ENCODE measurements at regions not wholly inside any gene's neighbourhood (a gene's known extent, or its start where the extent isn't known, plus 50 kb on each side); places are given as distances from the start of the nearest gene placed in this dataset.
"Not testable (repeated sequence)": the region's sequence is repeated elsewhere in the genome, so short reads cannot be mapped to it uniquely, and the experiment has no call there.

DNA sequence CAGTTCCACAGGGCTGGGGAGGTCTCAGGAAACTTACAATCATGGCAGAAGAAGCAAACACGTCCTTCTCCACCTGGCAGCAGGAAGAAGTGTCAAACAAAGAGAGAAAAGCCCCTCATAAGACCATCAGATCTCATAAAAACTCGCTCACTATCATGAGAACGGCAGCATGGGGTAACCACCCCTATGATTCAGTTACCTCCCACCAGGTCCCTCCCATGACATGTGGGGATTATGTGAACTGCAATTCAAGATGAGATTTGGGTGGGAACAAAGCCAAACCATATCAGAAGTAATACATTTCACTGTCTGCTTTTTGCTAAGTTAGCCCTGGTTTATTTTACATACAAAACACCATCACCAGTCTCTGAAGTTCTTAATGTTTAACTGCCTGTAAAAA, 68.5 kb downstream of the RBM11 start:
- no peak for DNase-seq (ENCODE audit: low read depth)
- TF ChIP-seq, protein P1, sequence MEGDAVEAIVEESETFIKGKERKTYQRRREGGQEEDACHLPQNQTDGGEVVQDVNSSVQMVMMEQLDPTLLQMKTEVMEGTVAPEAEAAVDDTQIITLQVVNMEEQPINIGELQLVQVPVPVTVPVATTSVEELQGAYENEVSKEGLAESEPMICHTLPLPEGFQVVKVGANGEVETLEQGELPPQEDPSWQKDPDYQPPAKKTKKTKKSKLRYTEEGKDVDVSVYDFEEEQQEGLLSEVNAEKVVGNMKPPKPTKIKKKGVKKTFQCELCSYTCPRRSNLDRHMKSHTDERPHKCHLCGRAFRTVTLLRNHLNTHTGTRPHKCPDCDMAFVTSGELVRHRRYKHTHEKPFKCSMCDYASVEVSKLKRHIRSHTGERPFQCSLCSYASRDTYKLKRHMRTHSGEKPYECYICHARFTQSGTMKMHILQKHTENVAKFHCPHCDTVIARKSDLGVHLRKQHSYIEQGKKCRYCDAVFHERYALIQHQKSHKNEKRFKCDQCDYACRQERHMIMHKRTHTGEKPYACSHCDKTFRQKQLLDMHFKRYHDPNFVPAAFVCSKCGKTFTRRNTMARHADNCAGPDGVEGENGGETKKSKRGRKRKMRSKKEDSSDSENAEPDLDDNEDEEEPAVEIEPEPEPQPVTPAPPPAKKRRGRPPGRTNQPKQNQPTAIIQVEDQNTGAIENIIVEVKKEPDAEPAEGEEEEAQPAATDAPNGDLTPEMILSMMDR (conservative IDR thresholded peaks at IDR 0.05; ENCODE audit: low read length), result no peak
- H3K4me3 ChIP-seq (ENCODE audit: low read length), result no peak overlapping the region

DNA sequence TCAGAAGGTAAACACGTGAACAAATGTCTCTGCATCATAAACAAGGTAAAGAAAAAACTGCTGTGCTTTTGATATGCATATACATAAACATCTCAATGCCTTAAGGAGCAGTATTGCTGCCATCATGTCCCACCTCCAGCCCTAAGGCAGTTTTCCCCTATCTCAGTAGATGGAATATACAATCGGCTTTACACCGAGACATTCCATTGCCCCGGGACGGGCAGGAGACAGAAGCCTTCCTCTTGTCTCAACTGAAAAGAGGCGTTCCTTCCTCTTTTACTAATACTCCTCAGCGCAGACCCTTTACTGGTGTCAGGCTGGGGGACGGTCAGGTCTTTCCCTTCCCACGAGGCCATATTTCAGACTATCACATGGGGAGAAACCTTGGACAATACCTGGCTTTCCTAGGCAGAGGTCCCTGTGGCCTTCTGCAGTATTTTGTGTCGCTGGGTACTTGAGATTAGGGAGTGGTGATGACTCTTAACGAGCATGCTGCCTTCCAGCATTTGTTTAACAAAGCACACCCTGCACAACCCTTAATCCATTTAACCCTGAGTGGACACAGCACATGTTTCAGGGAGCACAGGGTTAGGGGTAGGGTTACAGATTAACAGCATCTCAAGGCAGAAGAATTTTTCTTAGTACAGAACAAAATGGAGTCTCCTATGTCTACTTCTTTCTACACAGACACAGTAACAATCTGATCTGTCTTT, 65.4 kb downstream of the RBM11 start:
- not testable (repeated sequence) for H3K4me3 ChIP-seq (ENCODE audit: low read length); DNase-seq (ENCODE audit: low read depth)
